NCI-H128 (cell line): ENCODE measurements at regions not wholly inside any gene's neighbourhood (a gene's known extent, or its start where the extent isn't known, plus 50 kb on each side); places are given as distances from the start of the nearest gene placed in this dataset.
"Not testable (repeated sequence)": the region's sequence is repeated elsewhere in the genome, so short reads cannot be mapped to it uniquely, and the experiment has no call there.

Experiments used
- DNase-seq: peaks from one replicate; lab custom pipeline; 2025; ENCODE audit not compliant: unreplicated experiment; lab: John Stamatoyannopoulos, UW

- no peak for DNase-seq
These were observed 375.8 kb downstream of the MDFIC start for GRCh38 chr7:115297656-115298055.

GRCh38 chr7:115293628-115294240, 371.8 kb downstream of the MDFIC start:
- DNase-seq: no peak

GRCh38 chr7:115292381-115292780, 370.5 kb downstream of the MDFIC start:
- DNase-seq: no peak

GRCh38 chr7:115289971-115290370, 368.1 kb downstream of the MDFIC start:
- no peak for DNase-seq

GRCh38 chr7:115276791-115277190, 354.9 kb downstream of the MDFIC start:
- DNase-seq: no peak

GRCh38 chr7:115273855-115274254, 352.0 kb downstream of the MDFIC start:
- DNase-seq: not testable (repeated sequence)

- DNase-seq: no peak
These were observed 351.4 kb downstream of the MDFIC start for GRCh38 chr7:115273139-115273772.

- DNase-seq: no peak
These were observed 349.7 kb downstream of the MDFIC start for GRCh38 chr7:115271332-115272235.

GRCh38 chr7:115269486-115269885, 347.6 kb downstream of the MDFIC start:
- no peak for DNase-seq

GRCh38 chr7:115267503-115267902, 345.6 kb downstream of the MDFIC start:
- no peak for DNase-seq

- DNase-seq: no peak
These were observed 338.5 kb downstream of the MDFIC start for GRCh38 chr7:115260381-115260780.

- no peak for DNase-seq
These were observed 330.6 kb downstream of the MDFIC start for GRCh38 chr7:115252461-115252860.

GRCh38 chr7:115249080-115249479, 327.2 kb downstream of the MDFIC start:
- no peak for DNase-seq

GRCh38 chr7:115241151-115241550, 319.3 kb downstream of the MDFIC start:
- no peak for DNase-seq

- DNase-seq: no peak
These were observed 318.3 kb downstream of the MDFIC start for GRCh38 chr7:115240242-115240641.

GRCh38 chr7:115235075-115235474, 313.2 kb downstream of the MDFIC start:
- no peak for DNase-seq

GRCh38 chr7:115233809-115234208, 311.9 kb downstream of the MDFIC start:
- DNase-seq: no peak

GRCh38 chr7:115232041-115232440, 310.1 kb downstream of the MDFIC start:
- DNase-seq: no peak

GRCh38 chr7:115230882-115231571, 309.1 kb downstream of the MDFIC start:
- DNase-seq: no peak

GRCh38 chr7:115229401-115230105, 307.7 kb downstream of the MDFIC start:
- no peak for DNase-seq
